SK-N-SH (cell line): ENCODE measurements at regions not wholly inside any gene's neighbourhood (a gene's known extent, or its start where the extent isn't known, plus 50 kb on each side); places are given as distances from the start of the nearest gene placed in this dataset.

ENCODE experiments used
- CTCF ChIA-PET: fragments of 300-600, 350-600 bp; formaldehyde crosslinking; extraction: SDS; loops from one replicate; lab custom pipeline; 2021; lab: Yijun Ruan, JAX
- POLR2A ChIA-PET: fragments of 350-600 bp; sonication (Branson Sonifier 250); formaldehyde crosslinking; extraction: SDS; loops from one replicate; lab custom pipeline; 2020; ENCODE audit warnings: antibody characterized with exemption, inconsistent platforms; lab: Yijun Ruan, JAX
- DNase-seq: peaks from one replicate; pipeline ENCODE4 v3.0.0; 2012
- H2AFZ ChIP-seq: fragments of 200-600 bp; sonication (generic); 2 replicates; pipeline ENCODE4 v1.8.1; 2016; ENCODE audit warnings: antibody characterized with exemption, mild to moderate bottlenecking, low read depth
- H3F3A ChIP-seq: fragments of 200-600 bp; sonication (generic); replicated peaks from 2 replicates; pipeline ENCODE3; 2016; ENCODE audit warnings: antibody characterized with exemption, mild to moderate bottlenecking; ENCODE audit not compliant: insufficient read depth
- H3K27ac ChIP-seq, 2 experiments: fragments of 200-500 bp in 1 of 2; fragments of 200-600 bp in 1 of 2; sonication (Bioruptor generic) in 1 of 2; sonication (generic), shearing (Covaris generic) in 1 of 2; 2 replicates each; pipeline versions ENCODE4 v1.5.1 to v1.6.1; 2014 to 2016; ENCODE audit warnings: low read depth in 2 of 2, inconsistent platforms in 1 of 2, low read length in 1 of 2, mild to moderate bottlenecking in 1 of 2, mixed read lengths in 1 of 2
- H3K27me3 ChIP-seq: fragments of 200-600 bp; sonication (generic), shearing (Covaris generic); 2 replicates; pipeline ENCODE4 v1.6.1; 2016; ENCODE audit warnings: mixed run types; ENCODE audit not compliant: insufficient read depth
- H3K36me3 ChIP-seq, 2 experiments: fragments of 200-500 bp in 1 of 2; fragments of 200-600 bp in 1 of 2; sonication (Bioruptor generic) in 1 of 2; sonication (generic) in 1 of 2; replicated peaks in 1 of 2; 2 replicates each; pipeline versions ENCODE3 to v1.5.1; 2014 to 2016; ENCODE audit warnings: low read length in 1 of 2, mild to moderate bottlenecking in 1 of 2; ENCODE audit not compliant: insufficient read depth in 2 of 2, control insufficient read depth in 1 of 2
- H3K4me1 ChIP-seq, 2 experiments: fragments of 200-500 bp in 1 of 2; fragments of 200-600 bp in 1 of 2; sonication (Bioruptor generic) in 1 of 2; sonication (generic), shearing (Covaris generic) in 1 of 2; 2 replicates each; pipeline versions ENCODE4 v1.5.1 to v1.6.1; 2014 to 2016; ENCODE audit warnings: low read depth in 1 of 2, low read length in 1 of 2, mixed run types in 1 of 2; ENCODE audit not compliant: insufficient read depth in 2 of 2, control insufficient read depth in 1 of 2
- H3K4me2 ChIP-seq: fragments of 200-600 bp; sonication (generic), shearing (Covaris generic); 2 replicates; pipeline ENCODE4 v1.6.1; 2017; ENCODE audit warnings: mixed run types
- H3K4me3 ChIP-seq, 2 experiments: fragments of 200-500 bp in 1 of 2; fragments of 200-600 bp in 1 of 2; sonication (Bioruptor generic) in 1 of 2; sonication (generic), shearing (Covaris generic) in 1 of 2; 2 replicates each; pipeline versions ENCODE4 v1.5.1 to v1.8.1; 2014 to 2016; ENCODE audit warnings: low read depth in 2 of 2, inconsistent platforms in 1 of 2, low read length in 1 of 2, mild to moderate bottlenecking in 1 of 2, mixed read lengths in 1 of 2, moderate library complexity in 1 of 2
- H3K79me2 ChIP-seq: fragments of 200-600 bp; sonication (generic); 2 replicates; pipeline ENCODE4 v1.8.1; 2017; ENCODE audit warnings: mild to moderate bottlenecking; ENCODE audit not compliant: insufficient read depth
- H3K9ac ChIP-seq: fragments of 200-600 bp; sonication (generic); 2 replicates; pipeline ENCODE4 v1.6.1; 2017; ENCODE audit warnings: mixed run types
- H3K9me2 ChIP-seq: fragments of 200-600 bp; sonication (generic); 2 replicates; pipeline ENCODE4 v1.6.1; 2017; ENCODE audit warnings: mixed run types
- H3K9me3 ChIP-seq: fragments of 200-600 bp; sonication (generic); 2 replicates; pipeline ENCODE4 v1.6.1; 2017; ENCODE audit warnings: mixed run types, mild to moderate bottlenecking, moderate library complexity
- H4K20me1 ChIP-seq: fragments of 200-600 bp; sonication (generic); 2 replicates; pipeline ENCODE4 v1.6.1; 2017; ENCODE audit warnings: mild to moderate bottlenecking, mixed run types; ENCODE audit not compliant: insufficient read depth
- CTCF ChIP-seq: fragments of 200-600 bp; sonication (generic); IDR thresholded peaks from 2 replicates; pipeline ENCODE4 v1.6.1; 2017; ENCODE audit warnings: antibody characterized with exemption, mild to moderate bottlenecking, moderate library complexity
- FOSL2 ChIP-seq: IDR thresholded peaks from 2 replicates; pipeline ENCODE4 v1.4.0; 2012; ENCODE audit warnings: low read depth, mild to moderate bottlenecking, moderate library complexity, borderline replicate concordance
- FOXJ3 ChIP-seq: sonication (generic); formaldehyde crosslinking; IDR thresholded peaks from 2 replicates; pipeline ENCODE4 v1.5.1; 2020; ENCODE audit warnings: mild to moderate bottlenecking, missing genetic modification reagents
- GABPA ChIP-seq: IDR thresholded peaks from 2 replicates; pipeline ENCODE4 v1.4.0; 2012; ENCODE audit warnings: low read depth, mild to moderate bottlenecking
- GATA2 ChIP-seq: sonication (generic); formaldehyde crosslinking; IDR thresholded peaks from 2 replicates; pipeline ENCODE4 v1.5.0; 2020; ENCODE audit warnings: mild to moderate bottlenecking, missing genetic modification reagents
- IRF3 ChIP-seq: fragments of 150-350 bp; IDR thresholded peaks from 2 replicates; pipeline ENCODE4 v1.6.1; 2016; ENCODE audit warnings: mild to moderate bottlenecking, low read depth, low read length
- MAX ChIP-seq: IDR thresholded peaks from 2 replicates; pipeline ENCODE4 v1.4.0; 2012; ENCODE audit warnings: low read depth
- MEF2A ChIP-seq: IDR thresholded peaks from 2 replicates; pipeline ENCODE4 v1.4.0; 2012; ENCODE audit warnings: low read depth, borderline replicate concordance
- NFIC ChIP-seq: IDR thresholded peaks from 2 replicates; pipeline ENCODE4 v1.4.0; 2012; ENCODE audit warnings: borderline replicate concordance
- NRF1 ChIP-seq: IDR thresholded peaks from 2 replicates; pipeline ENCODE4 v1.6.1; 2012; ENCODE audit warnings: low read depth, mild to moderate bottlenecking, low read length
- PBX3 ChIP-seq: IDR thresholded peaks from 2 replicates; pipeline ENCODE4; 2012
- POLR2AphosphoS5 ChIP-seq: IDR thresholded peaks from 2 replicates; pipeline ENCODE4 v1.6.1; 2012; ENCODE audit warnings: low read depth, low read length
- RFX5 ChIP-seq: IDR thresholded peaks from 2 replicates; pipeline ENCODE4 v1.6.1; 2012; ENCODE audit warnings: mild to moderate bottlenecking, improper control_type of control experiment, low read length
- RXRA ChIP-seq: IDR thresholded peaks from 2 replicates; pipeline ENCODE4 v1.4.0; 2012; ENCODE audit warnings: low read depth, mild to moderate bottlenecking, borderline replicate concordance
- TAF1 ChIP-seq: IDR thresholded peaks from 2 replicates; pipeline ENCODE4 v1.6.1; 2012; ENCODE audit warnings: low read depth, mild to moderate bottlenecking, low read length, moderate library complexity, borderline replicate concordance
- TCF12 ChIP-seq: IDR thresholded peaks from 2 replicates; pipeline ENCODE4 v1.4.0; 2012
- USF1 ChIP-seq: IDR thresholded peaks from 2 replicates; pipeline ENCODE4 v1.4.0; 2012; ENCODE audit warnings: low read depth, borderline replicate concordance
- WGBS: methylation state at CpG from one replicate; pipeline ENCODE4 v1.1.6; 2017; ENCODE audit warnings: low lambda C conversion rate; 5-methylcytosine and 5-hydroxymethylcytosine counted together

GRCh38 chr14:61178226-61179060 lies 102.7 kb downstream of the TMEM30B start (continued):
- TF ChIP-seq MEF2A, result peak; percentile 29; the same call in 1 of the 2 replicates
- TF ChIP-seq RXRA, result peak; percentile 98
- TF ChIP-seq NRF1, result no peak
- peak; percentile 97 for TF ChIP-seq FOSL2

GRCh38 chr14:61177279-61178225 lies 103.6 kb downstream of the TMEM30B start:
- 73% methylated on average over 11 of the region's 14 CpGs for WGBS
- POLR2A ChIA-PET, result no interaction called here
- no peak overlapping the region for H3K4me3 ChIP-seq
- CTCF ChIA-PET, result no interaction called here
- H3K9ac ChIP-seq, result peak overlapping the region; percentile 86
- peak overlapping the region; percentile 79 to 100 for H3K27ac ChIP-seq
- H4K20me1 ChIP-seq, result no peaks in the 10 kb centered on the region
- no peaks in the 10 kb centered on the region for H3K79me2 ChIP-seq
- peak overlapping the region; percentile 26; the same call in 1 of the 2 replicates for H2AFZ ChIP-seq
- H3K9me3 ChIP-seq, result no peaks in the 10 kb centered on the region
- no peaks in the 10 kb centered on the region for H3K27me3 ChIP-seq
- H3K9me2 ChIP-seq, result no peaks in the 10 kb centered on the region
- peak overlapping the region; percentile 62 for H3K4me2 ChIP-seq
- TF ChIP-seq NFIC (peak; percentile 25; the same call in 1 of the 2 replicates), POLR2AphosphoS5 (no peak)
- H3K36me3 ChIP-seq, result no peaks in the 10 kb centered on the region
- peaks cover 27% of the 10 kb centered on the region for H3F3A ChIP-seq
- peaks cover 0 to 38% of the 10 kb centered on the region in 2 experiments; a peak in 2 of 4 replicates for H3K4me1 ChIP-seq
- no peak for DNase-seq

GRCh38 chr14:61176686-61177085 lies 104.5 kb downstream of the TMEM30B start:
- no peaks in the 10 kb centered on the region for H3K9me3 ChIP-seq
- ChIA-PET CTCF (no interaction called here), POLR2A (no interaction called here)
- 57% methylated on average over 2 of the region's 2 CpGs for WGBS
- H3K9me2 ChIP-seq, result no peaks in the 10 kb centered on the region
- no peak overlapping the region for H3K4me2 ChIP-seq
- peak overlapping the region; percentile 26; the same call in 1 of the 2 replicates for H2AFZ ChIP-seq
- H4K20me1 ChIP-seq, result no peaks in the 10 kb centered on the region
- no peaks in the 10 kb centered on the region for H3K79me2 ChIP-seq
- H3K4me3 ChIP-seq, result no peak overlapping the region
- H3K27ac ChIP-seq, result peak overlapping the region in 1 of 2 experiments; percentile 100; a peak in 2 of 4 replicates
- TF ChIP-seq GATA2 (no peak), NFIC (no peak), FOXJ3 (no peak), IRF3 (no peak), TCF12 (no peak), RFX5 (no peak), CTCF (no peak), PBX3 (no peak), TAF1 (no peak), MAX (no peak), USF1 (no peak), GABPA (no peak)
- H3F3A ChIP-seq, result peaks cover 27% of the 10 kb centered on the region
- no peak overlapping the region for H3K9ac ChIP-seq
- peaks cover 0 to 34% of the 10 kb centered on the region in 2 experiments; a peak in 2 of 4 replicates for H3K4me1 ChIP-seq
- DNase-seq, result no peak
- no peaks in the 10 kb centered on the region for H3K36me3 ChIP-seq
- no peaks in the 10 kb centered on the region for H3K27me3 ChIP-seq
